Keratinocyte (primary cell): ENCODE measurements at regions not wholly inside any gene's neighbourhood (a gene's known extent, or its start where the extent isn't known, plus 50 kb on each side); places are given as distances from the start of the nearest gene placed in this dataset.

Source experiments
- DNase-seq: peaks from one replicate; pipeline ENCODE4 v3.0.0-alpha.2; 2011; ENCODE audit warnings: low read depth, missing footprints, low spot score
- FAIRE-seq: peaks from 2 replicates; lab custom pipeline; 2011; peaks lifted over from hg19 to GRCh38; lab: Jason Lieb, UNC
- H2AFZ ChIP-seq: 2 replicates; pipeline ENCODE4 v1.6.0; 2012; ENCODE audit warnings: low read length, control low read depth, inconsistent platforms; ENCODE audit not compliant: control insufficient read depth
- H3K27ac ChIP-seq: 2 replicates; pipeline ENCODE4 v1.5.1; 2011; ENCODE audit warnings: low read length; ENCODE audit not compliant: control insufficient read depth, insufficient read depth
- H3K27me3 ChIP-seq: 3 replicates; pipeline ENCODE4 v1.6.0; 2011; ENCODE audit warnings: low read length; ENCODE audit not compliant: control insufficient read depth, insufficient read depth; ENCODE audit errors: extremely low read depth
- H3K36me3 ChIP-seq, 2 experiments: 2 replicates in 1 of 2; 3 replicates in 1 of 2; pipeline ENCODE4 v1.5.1; 2011; ENCODE audit warnings: low read length in 2 of 2, mild to moderate bottlenecking in 1 of 2; ENCODE audit not compliant: control insufficient read depth in 2 of 2, insufficient read depth in 2 of 2; ENCODE audit errors: extremely low read depth in 1 of 2
- H3K4me1 ChIP-seq: 3 replicates; pipeline ENCODE4 v1.5.1; 2011; ENCODE audit warnings: low read length; ENCODE audit not compliant: control insufficient read depth, insufficient read depth; ENCODE audit errors: extremely low read depth
- H3K4me2 ChIP-seq: 3 replicates; pipeline ENCODE4 v1.6.0; 2011; ENCODE audit warnings: low read depth, low read length; ENCODE audit not compliant: control insufficient read depth, insufficient read depth; ENCODE audit errors: extremely low read depth
- H3K4me3 ChIP-seq, 3 experiments: fragments of 200-600 bp in 1 of 3; sonication (generic) in 1 of 3; 2 replicates in 2 of 3; 3 replicates in 1 of 3; pipeline ENCODE4 v1.5.1; 2011 to 2016; ENCODE audit warnings: low read length in 3 of 3, mild to moderate bottlenecking in 3 of 3, control low read depth in 2 of 3, inconsistent platforms in 1 of 3, low read depth in 1 of 3, mixed read lengths in 1 of 3, mixed run types in 1 of 3, moderate library complexity in 1 of 3; ENCODE audit not compliant: control insufficient read depth in 2 of 3, insufficient read depth in 2 of 3; ENCODE audit errors: extremely low read depth in 1 of 3
- H3K79me2 ChIP-seq: 2 replicates; pipeline ENCODE4 v1.6.0; 2012; ENCODE audit warnings: low read length; ENCODE audit not compliant: control insufficient read depth, insufficient read depth
- H3K9ac ChIP-seq: 3 replicates; pipeline ENCODE4 v1.6.0; 2011; ENCODE audit warnings: low read length; ENCODE audit not compliant: control insufficient read depth, insufficient read depth; ENCODE audit errors: extremely low read depth
- H3K9me1 ChIP-seq: 3 replicates; pipeline ENCODE4 v1.6.0; 2011; ENCODE audit warnings: low read length; ENCODE audit not compliant: control insufficient read depth, insufficient read depth; ENCODE audit errors: extremely low read depth
- H3K9me3 ChIP-seq: 2 replicates; pipeline ENCODE4 v1.5.1; 2012; ENCODE audit warnings: low read depth, low read length; ENCODE audit not compliant: control insufficient read depth
- H4K20me1 ChIP-seq: 3 replicates; pipeline ENCODE4 v1.6.0; 2011; ENCODE audit warnings: low read length; ENCODE audit not compliant: control insufficient read depth, insufficient read depth; ENCODE audit errors: extremely low read depth
- EZH2 ChIP-seq: IDR thresholded peaks from one replicate; pipeline ENCODE4 v1.6.1; 2012; ENCODE audit warnings: inconsistent platforms, mild to moderate bottlenecking, low read length, moderate library complexity
- dilution Hi-C: fragments of 300-500 bp; cut with MboI; formaldehyde crosslinking; loops from one replicate; pipeline ENCODE4 v1.7.0; 2020; ENCODE audit warnings: low sequenced_read_pairs; ENCODE audit not compliant: extremely low pct_ligation_motif_present
- TF ChIP-seq, protein P1 (sequence below), 3 experiments: IDR thresholded peaks in 1 of 3; conservative IDR thresholded peaks in 1 of 3; optimal IDR thresholded peaks in 1 of 3; 2 replicates in 2 of 3; 3 replicates in 1 of 3; pipeline versions ENCODE3 to v1.5.1; 2011; ENCODE audit warnings: low read length in 3 of 3, mild to moderate bottlenecking in 3 of 3, moderate library complexity in 2 of 3, control low read depth in 1 of 3, inconsistent platforms in 1 of 3; ENCODE audit not compliant: insufficient read depth in 2 of 3; ENCODE audit errors: extremely low read depth in 1 of 3

DNA sequence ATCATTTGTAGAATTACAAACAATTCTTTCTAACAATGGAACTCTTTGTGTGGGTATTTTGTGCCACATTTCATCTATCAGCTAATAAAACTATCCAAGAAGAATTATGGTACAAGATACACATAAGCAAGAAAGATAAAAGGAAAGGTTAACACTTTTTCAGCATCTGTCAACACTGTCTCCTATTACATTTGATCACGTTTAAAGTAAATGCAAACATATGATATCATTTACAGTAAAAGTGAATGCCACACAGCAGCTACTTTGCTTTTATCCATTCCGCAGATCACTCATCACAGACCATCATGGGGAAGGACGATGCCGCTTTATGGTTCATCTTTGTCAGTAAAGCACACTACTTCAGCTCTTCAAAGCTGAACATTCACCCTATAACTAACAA is 456.4 kb upstream of the MANEA start:
- Histone ChIP-seq H3K27me3 (no peaks in the 10 kb centered on the region), H3K36me3 (no peaks in the 10 kb centered on the region), H3K9me1 (no peaks in the 10 kb centered on the region), H3K4me3 (no peak overlapping the region), H2AFZ (no peak overlapping the region), H3K4me1 (peaks cover 6% of the 10 kb centered on the region), H3K79me2 (no peaks in the 10 kb centered on the region), H4K20me1 (no peaks in the 10 kb centered on the region), H3K9ac (no peak overlapping the region), H3K27ac (no peak overlapping the region), H3K4me2 (no peak overlapping the region), H3K9me3 (no peaks in the 10 kb centered on the region)
- TF ChIP-seq, protein P1, sequence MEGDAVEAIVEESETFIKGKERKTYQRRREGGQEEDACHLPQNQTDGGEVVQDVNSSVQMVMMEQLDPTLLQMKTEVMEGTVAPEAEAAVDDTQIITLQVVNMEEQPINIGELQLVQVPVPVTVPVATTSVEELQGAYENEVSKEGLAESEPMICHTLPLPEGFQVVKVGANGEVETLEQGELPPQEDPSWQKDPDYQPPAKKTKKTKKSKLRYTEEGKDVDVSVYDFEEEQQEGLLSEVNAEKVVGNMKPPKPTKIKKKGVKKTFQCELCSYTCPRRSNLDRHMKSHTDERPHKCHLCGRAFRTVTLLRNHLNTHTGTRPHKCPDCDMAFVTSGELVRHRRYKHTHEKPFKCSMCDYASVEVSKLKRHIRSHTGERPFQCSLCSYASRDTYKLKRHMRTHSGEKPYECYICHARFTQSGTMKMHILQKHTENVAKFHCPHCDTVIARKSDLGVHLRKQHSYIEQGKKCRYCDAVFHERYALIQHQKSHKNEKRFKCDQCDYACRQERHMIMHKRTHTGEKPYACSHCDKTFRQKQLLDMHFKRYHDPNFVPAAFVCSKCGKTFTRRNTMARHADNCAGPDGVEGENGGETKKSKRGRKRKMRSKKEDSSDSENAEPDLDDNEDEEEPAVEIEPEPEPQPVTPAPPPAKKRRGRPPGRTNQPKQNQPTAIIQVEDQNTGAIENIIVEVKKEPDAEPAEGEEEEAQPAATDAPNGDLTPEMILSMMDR (optimal IDR thresholded peaks at IDR 0.05 in 1 of 3, IDR thresholded peaks at IDR 0.05 in 1 of 3, conservative IDR thresholded peaks at IDR 0.05 in 1 of 3; ENCODE audit: extremely low read depth in 1 of 3, insufficient read depth in 2 of 3, low read length in 3 of 3): no peak
- no peak for TF ChIP-seq EZH2
- FAIRE-seq: no peak
- DNase-seq: no peak
- dilution Hi-C loops: no loop called here

DNA sequence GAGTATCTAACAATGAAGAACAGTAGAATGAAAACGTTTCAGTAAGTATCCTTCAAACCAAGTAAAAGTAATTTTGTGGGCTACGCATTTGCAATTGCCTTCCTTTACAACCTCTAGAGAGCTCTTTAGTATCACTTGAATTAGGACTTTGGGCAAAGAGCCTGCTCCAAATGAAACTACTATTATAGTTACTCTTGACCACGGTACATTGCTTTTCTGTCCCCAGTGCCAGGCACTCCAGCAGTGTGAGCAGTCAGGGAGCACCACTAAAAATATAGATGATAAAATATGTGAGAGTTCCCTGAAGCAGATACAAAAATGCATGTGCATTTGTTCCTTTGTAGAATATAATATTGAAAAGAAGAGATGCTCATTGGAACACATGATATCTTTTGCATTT is 450.1 kb upstream of the MANEA start:
- H2AFZ ChIP-seq: no peak overlapping the region
- no peaks in the 10 kb centered on the region for H3K4me1 ChIP-seq
- no peak overlapping the region for H3K27ac ChIP-seq
- TF ChIP-seq EZH2: no peak
- TF ChIP-seq, protein P1 (optimal IDR thresholded peaks at IDR 0.05 in 1 of 3, IDR thresholded peaks at IDR 0.05 in 1 of 3, conservative IDR thresholded peaks at IDR 0.05 in 1 of 3; ENCODE audit: extremely low read depth in 1 of 3, insufficient read depth in 2 of 3, low read length in 3 of 3): no peak
- H4K20me1 ChIP-seq: no peaks in the 10 kb centered on the region
- H3K9me1 ChIP-seq: no peaks in the 10 kb centered on the region
- H3K79me2 ChIP-seq: no peaks in the 10 kb centered on the region
- no peaks in the 10 kb centered on the region for H3K9me3 ChIP-seq
- H3K4me3 ChIP-seq: no peak overlapping the region
- FAIRE-seq (no peak), DNase-seq (no peak)
- dilution Hi-C loops: no loop called here
- H3K4me2 ChIP-seq: no peak overlapping the region
- H3K36me3 ChIP-seq: no peaks in the 10 kb centered on the region
- no peak overlapping the region for H3K9ac ChIP-seq
- H3K27me3 ChIP-seq: no peaks in the 10 kb centered on the region
